ENCODE measurements at regions not wholly inside any gene's neighbourhood (a gene's known extent, or its start where the extent isn't known, plus 50 kb on each side); places are given as distances from the start of the nearest gene placed in this dataset.
"Not testable (repeated sequence)": the region's sequence is repeated elsewhere in the genome, so short reads cannot be mapped to it uniquely, and the experiment has no call there.

- BruUV-seq (replicated peaks) = no TSS peak
- Histone ChIP-seq H3K36me3 (ENCODE audit: insufficient read depth, low read length, poor library complexity, severe bottlenecking) (no peaks in the 10 kb centered on the region), H3K27ac (ENCODE audit: low read depth, low read length, poor library complexity, severe bottlenecking) (no peak overlapping the region), H3K4me3 (ENCODE audit: low read depth, low read length, poor library complexity, severe bottlenecking) (no peak overlapping the region), H3K27me3 (replicated peaks; ENCODE audit: insufficient read depth, low read depth, low read length, poor library complexity) (no peaks in the 10 kb centered on the region), H3K9me3 (ENCODE audit: low read depth, low read length, poor library complexity, severe bottlenecking) (no peaks in the 10 kb centered on the region), H3K4me1 (ENCODE audit: insufficient read depth, low read length, poor library complexity, severe bottlenecking) (no peaks in the 10 kb centered on the region)
- no peak for DNase-seq (ENCODE audit: low spot score)
- POLR2A ChIA-PET (ENCODE audit: low non-redundant PET) = no interaction called here
- intact Hi-C loops (cut with micrococcal nuclease; ENCODE audit: unreplicated experiment) = no loop called here
- TF ChIP-seq EZH2 (IDR thresholded peaks at IDR 0.05; ENCODE audit: borderline replicate concordance, low read depth, low read length, poor library complexity, severe bottlenecking) = no peak
- CTCF ChIA-PET = no interaction called here
Measured at GRCh38 chr3:63719796-63720445, 67.4 kb downstream of the SNTN start.

GRCh38 chr3:63720951-63721350 lies 68.5 kb downstream of the SNTN start:
- intact Hi-C loops (cut with micrococcal nuclease; ENCODE audit: unreplicated experiment); BruUV-seq (replicated peaks); DNase-seq (ENCODE audit: low spot score): not testable (repeated sequence)

GRCh38 chr3:63724987-63725386 lies 72.5 kb downstream of the SNTN start:
- CTCF ChIA-PET = no interaction called here
- intact Hi-C loops (cut with micrococcal nuclease; ENCODE audit: unreplicated experiment) = no loop called here
- POLR2A ChIA-PET (ENCODE audit: low non-redundant PET) = no interaction called here
- Histone ChIP-seq H3K9me3 (ENCODE audit: low read depth, low read length, poor library complexity, severe bottlenecking) (no peaks in the 10 kb centered on the region), H3K36me3 (ENCODE audit: insufficient read depth, low read length, poor library complexity, severe bottlenecking) (no peaks in the 10 kb centered on the region), H3K4me1 (ENCODE audit: insufficient read depth, low read length, poor library complexity, severe bottlenecking) (no peaks in the 10 kb centered on the region), H3K27me3 (replicated peaks; ENCODE audit: insufficient read depth, low read depth, low read length, poor library complexity) (no peaks in the 10 kb centered on the region), H3K27ac (ENCODE audit: low read depth, low read length, poor library complexity, severe bottlenecking) (no peak overlapping the region), H3K4me3 (ENCODE audit: low read depth, low read length, poor library complexity, severe bottlenecking) (no peak overlapping the region)
- DNase-seq (ENCODE audit: low spot score) = no peak
- BruUV-seq (replicated peaks) = no TSS peak
- TF ChIP-seq, protein P1, sequence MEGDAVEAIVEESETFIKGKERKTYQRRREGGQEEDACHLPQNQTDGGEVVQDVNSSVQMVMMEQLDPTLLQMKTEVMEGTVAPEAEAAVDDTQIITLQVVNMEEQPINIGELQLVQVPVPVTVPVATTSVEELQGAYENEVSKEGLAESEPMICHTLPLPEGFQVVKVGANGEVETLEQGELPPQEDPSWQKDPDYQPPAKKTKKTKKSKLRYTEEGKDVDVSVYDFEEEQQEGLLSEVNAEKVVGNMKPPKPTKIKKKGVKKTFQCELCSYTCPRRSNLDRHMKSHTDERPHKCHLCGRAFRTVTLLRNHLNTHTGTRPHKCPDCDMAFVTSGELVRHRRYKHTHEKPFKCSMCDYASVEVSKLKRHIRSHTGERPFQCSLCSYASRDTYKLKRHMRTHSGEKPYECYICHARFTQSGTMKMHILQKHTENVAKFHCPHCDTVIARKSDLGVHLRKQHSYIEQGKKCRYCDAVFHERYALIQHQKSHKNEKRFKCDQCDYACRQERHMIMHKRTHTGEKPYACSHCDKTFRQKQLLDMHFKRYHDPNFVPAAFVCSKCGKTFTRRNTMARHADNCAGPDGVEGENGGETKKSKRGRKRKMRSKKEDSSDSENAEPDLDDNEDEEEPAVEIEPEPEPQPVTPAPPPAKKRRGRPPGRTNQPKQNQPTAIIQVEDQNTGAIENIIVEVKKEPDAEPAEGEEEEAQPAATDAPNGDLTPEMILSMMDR (conservative IDR thresholded peaks at IDR 0.05; ENCODE audit: low read depth, low read length) = no peak
- TF ChIP-seq EZH2 (IDR thresholded peaks at IDR 0.05; ENCODE audit: borderline replicate concordance, low read depth, low read length, poor library complexity, severe bottlenecking) = no peak

More at GRCh38 chr3:63720951-63721350, 68.5 kb downstream of the SNTN start:
- CTCF ChIA-PET; POLR2A ChIA-PET (ENCODE audit: low non-redundant PET); H3K27me3 ChIP-seq (replicated peaks; ENCODE audit: insufficient read depth, low read depth, low read length, poor library complexity); H3K27ac ChIP-seq (ENCODE audit: low read depth, low read length, poor library complexity, severe bottlenecking); H3K36me3 ChIP-seq (ENCODE audit: insufficient read depth, low read length, poor library complexity, severe bottlenecking); H3K4me1 ChIP-seq (ENCODE audit: insufficient read depth, low read length, poor library complexity, severe bottlenecking); H3K4me3 ChIP-seq (ENCODE audit: low read depth, low read length, poor library complexity, severe bottlenecking); H3K9me3 ChIP-seq (ENCODE audit: low read depth, low read length, poor library complexity, severe bottlenecking): not testable (repeated sequence)

GRCh38 chr3:63726656-63727055 lies 74.2 kb downstream of the SNTN start:
- BruUV-seq (replicated peaks) = no TSS peak
- POLR2A ChIA-PET (ENCODE audit: low non-redundant PET) = no interaction called here
- Histone ChIP-seq H3K36me3 (ENCODE audit: insufficient read depth, low read length, poor library complexity, severe bottlenecking) (no peaks in the 10 kb centered on the region), H3K27ac (ENCODE audit: low read depth, low read length, poor library complexity, severe bottlenecking) (no peak overlapping the region), H3K9me3 (ENCODE audit: low read depth, low read length, poor library complexity, severe bottlenecking) (no peaks in the 10 kb centered on the region), H3K4me3 (ENCODE audit: low read depth, low read length, poor library complexity, severe bottlenecking) (no peak overlapping the region), H3K4me1 (ENCODE audit: insufficient read depth, low read length, poor library complexity, severe bottlenecking) (no peaks in the 10 kb centered on the region), H3K27me3 (replicated peaks; ENCODE audit: insufficient read depth, low read depth, low read length, poor library complexity) (no peaks in the 10 kb centered on the region)
- CTCF ChIA-PET = no interaction called here
- intact Hi-C loops (cut with micrococcal nuclease; ENCODE audit: unreplicated experiment) = no loop called here
- no peak for DNase-seq (ENCODE audit: low spot score)
- TF ChIP-seq, protein P1 (conservative IDR thresholded peaks at IDR 0.05; ENCODE audit: low read depth, low read length) = no peak
- TF ChIP-seq EZH2 (IDR thresholded peaks at IDR 0.05; ENCODE audit: borderline replicate concordance, low read depth, low read length, poor library complexity, severe bottlenecking) = no peak

All from A673 (cell line).